ENCODE measurements at regions not wholly inside any gene's neighbourhood (a gene's known extent, or its start where the extent isn't known, plus 50 kb on each side); places are given as distances from the start of the nearest gene placed in this dataset.

GRCh38 chr11:13874597-13874996, 87.9 kb upstream of the SPON1 start:
- no peak for DNase-seq

GRCh38 chr11:13875643-13876042, 86.9 kb upstream of the SPON1 start:
- no peak for DNase-seq

GRCh38 chr11:13876423-13876822, 86.1 kb upstream of the SPON1 start:
- DNase-seq: no peak

- DNase-seq: no peak
Measured at GRCh38 chr11:13878077-13878476, 84.4 kb upstream of the SPON1 start.

- no peak for DNase-seq
Measured at GRCh38 chr11:13880634-13881033, 81.9 kb upstream of the SPON1 start.

- no peak for DNase-seq
Measured at GRCh38 chr11:13881226-13881905, 81.2 kb upstream of the SPON1 start.

- DNase-seq: no peak
Measured at GRCh38 chr11:13883042-13883441, 79.5 kb upstream of the SPON1 start.

GRCh38 chr11:13883589-13883988, 78.9 kb upstream of the SPON1 start:
- DNase-seq: no peak

GRCh38 chr11:13884158-13884799, 78.2 kb upstream of the SPON1 start:
- DNase-seq: no peak

GRCh38 chr11:13885083-13885482, 77.4 kb upstream of the SPON1 start:
- no peak for DNase-seq

- DNase-seq: no peak
Measured at GRCh38 chr11:13889552-13890249, 72.8 kb upstream of the SPON1 start.

GRCh38 chr11:13891911-13892310, 70.6 kb upstream of the SPON1 start:
- no peak for DNase-seq

- DNase-seq: no peak
Measured at GRCh38 chr11:13896175-13896980, 66.1 kb upstream of the SPON1 start.

- no peak for DNase-seq
Measured at GRCh38 chr11:13896981-13897353, 65.6 kb upstream of the SPON1 start.

GRCh38 chr11:13897646-13898276, 64.8 kb upstream of the SPON1 start:
- no peak for DNase-seq

GRCh38 chr11:13899603-13900002, 62.9 kb upstream of the SPON1 start:
- DNase-seq: no peak

- no peak for DNase-seq
Measured at GRCh38 chr11:13902523-13902922, 60.0 kb upstream of the SPON1 start.

- DNase-seq: no peak
Measured at GRCh38 chr11:13905137-13905781, 57.3 kb upstream of the SPON1 start.

- DNase-seq: no peak
Measured at GRCh38 chr11:13907678-13908077, 54.8 kb upstream of the SPON1 start.

- DNase-seq: no peak
Measured at GRCh38 chr11:13908535-13908934, 54.0 kb upstream of the SPON1 start.
